ENCODE measurements at regions not wholly inside any gene's neighbourhood (a gene's known extent, or its start where the extent isn't known, plus 50 kb on each side); places are given as distances from the start of the nearest gene placed in this dataset.

DNA sequence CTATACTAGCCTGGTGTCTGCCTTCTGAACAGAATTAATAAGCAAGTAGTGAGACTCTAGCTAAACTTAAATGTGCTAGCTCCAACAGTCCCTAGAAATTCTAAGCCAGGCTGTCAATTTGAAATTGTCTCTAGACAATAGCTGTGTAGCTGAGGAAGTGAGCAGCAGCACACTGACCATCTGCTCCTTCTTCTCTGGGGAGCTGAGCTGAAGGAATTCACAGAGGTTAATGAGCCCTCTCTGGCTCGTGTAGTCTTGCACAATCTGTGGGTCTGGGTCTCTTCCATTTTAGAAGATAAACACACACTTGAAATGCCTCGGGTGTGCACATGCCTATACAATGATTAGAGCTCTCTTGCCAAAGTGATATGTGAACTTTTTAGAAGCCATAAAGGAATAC, 63.5 kb upstream of the BARX1 start:
- Mint-ChIP-seq H3K27ac (no peak overlapping the region), H3K27me3 (ENCODE audit: low read depth, poor library complexity) (peaks cover 4% of the 10 kb centered on the region), H3K4me3 (no peak overlapping the region), H3K36me3 (ENCODE audit: low read depth) (no peaks in the 10 kb centered on the region), H3K9me3 (peaks cover 31% of the 10 kb centered on the region), H3K4me1 (no peaks in the 10 kb centered on the region)
- TF ChIP-seq, protein P1, sequence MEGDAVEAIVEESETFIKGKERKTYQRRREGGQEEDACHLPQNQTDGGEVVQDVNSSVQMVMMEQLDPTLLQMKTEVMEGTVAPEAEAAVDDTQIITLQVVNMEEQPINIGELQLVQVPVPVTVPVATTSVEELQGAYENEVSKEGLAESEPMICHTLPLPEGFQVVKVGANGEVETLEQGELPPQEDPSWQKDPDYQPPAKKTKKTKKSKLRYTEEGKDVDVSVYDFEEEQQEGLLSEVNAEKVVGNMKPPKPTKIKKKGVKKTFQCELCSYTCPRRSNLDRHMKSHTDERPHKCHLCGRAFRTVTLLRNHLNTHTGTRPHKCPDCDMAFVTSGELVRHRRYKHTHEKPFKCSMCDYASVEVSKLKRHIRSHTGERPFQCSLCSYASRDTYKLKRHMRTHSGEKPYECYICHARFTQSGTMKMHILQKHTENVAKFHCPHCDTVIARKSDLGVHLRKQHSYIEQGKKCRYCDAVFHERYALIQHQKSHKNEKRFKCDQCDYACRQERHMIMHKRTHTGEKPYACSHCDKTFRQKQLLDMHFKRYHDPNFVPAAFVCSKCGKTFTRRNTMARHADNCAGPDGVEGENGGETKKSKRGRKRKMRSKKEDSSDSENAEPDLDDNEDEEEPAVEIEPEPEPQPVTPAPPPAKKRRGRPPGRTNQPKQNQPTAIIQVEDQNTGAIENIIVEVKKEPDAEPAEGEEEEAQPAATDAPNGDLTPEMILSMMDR (IDR thresholded peaks at IDR 0.05): no peak
- no peak for DNase-seq

DNA sequence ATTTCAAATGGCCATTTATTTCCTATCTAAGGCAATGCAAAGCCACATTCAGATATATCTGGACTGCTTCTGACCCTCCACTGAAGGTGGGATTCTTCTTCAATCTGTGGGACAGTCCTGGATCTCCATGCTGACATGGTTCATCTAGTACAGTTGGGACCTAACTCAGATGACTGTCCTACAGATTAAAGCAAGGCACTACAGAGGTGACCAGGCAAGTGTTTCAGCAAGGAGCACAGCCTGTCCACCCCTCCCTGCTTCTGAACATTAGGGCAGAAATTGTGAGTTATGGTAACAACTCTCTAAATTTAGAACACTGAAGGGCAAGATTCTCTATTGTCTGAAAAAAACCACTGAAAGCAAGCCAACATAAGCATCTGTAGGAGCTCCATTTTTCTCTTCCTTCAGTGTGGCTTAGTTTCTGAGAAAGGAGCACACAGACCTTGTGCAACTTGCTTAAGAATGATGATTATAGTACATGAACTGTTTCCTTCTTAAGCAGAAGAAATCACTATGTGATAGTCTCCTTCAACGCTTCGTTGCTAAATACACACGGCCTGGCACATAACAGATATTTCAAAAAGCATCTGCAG, 62.9 kb upstream of the BARX1 start:
- Mint-ChIP-seq H3K27ac (no peak overlapping the region), H3K9me3 (peaks cover 26% of the 10 kb centered on the region), H3K36me3 (ENCODE audit: low read depth) (no peaks in the 10 kb centered on the region), H3K4me3 (no peak overlapping the region), H3K4me1 (no peaks in the 10 kb centered on the region), H3K27me3 (ENCODE audit: low read depth, poor library complexity) (peaks cover 4% of the 10 kb centered on the region)
- TF ChIP-seq, protein P1 (IDR thresholded peaks at IDR 0.05): no peak
- no peak for DNase-seq

DNA sequence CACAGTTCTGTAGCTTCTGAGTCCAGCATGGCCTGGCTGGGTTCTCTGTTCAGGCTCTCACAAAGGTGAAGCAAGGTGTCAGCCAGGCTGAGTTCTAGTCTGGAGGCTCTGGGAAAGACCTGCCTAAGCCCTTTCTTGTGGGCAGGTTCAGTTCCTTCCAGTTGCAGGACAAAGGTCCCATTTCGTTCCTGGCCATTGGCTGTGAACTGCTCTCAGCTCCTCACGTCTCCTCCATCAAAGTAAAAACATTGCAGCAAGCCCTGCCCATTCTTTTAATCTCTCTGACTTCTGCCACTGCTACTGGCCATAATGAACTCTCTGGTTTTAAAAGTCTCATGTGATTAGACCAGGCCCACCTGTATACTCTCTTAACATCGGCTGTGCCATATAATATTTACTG, 61.6 kb upstream of the BARX1 start:
- no peak overlapping the region for H3K4me3 Mint-ChIP-seq

DNA sequence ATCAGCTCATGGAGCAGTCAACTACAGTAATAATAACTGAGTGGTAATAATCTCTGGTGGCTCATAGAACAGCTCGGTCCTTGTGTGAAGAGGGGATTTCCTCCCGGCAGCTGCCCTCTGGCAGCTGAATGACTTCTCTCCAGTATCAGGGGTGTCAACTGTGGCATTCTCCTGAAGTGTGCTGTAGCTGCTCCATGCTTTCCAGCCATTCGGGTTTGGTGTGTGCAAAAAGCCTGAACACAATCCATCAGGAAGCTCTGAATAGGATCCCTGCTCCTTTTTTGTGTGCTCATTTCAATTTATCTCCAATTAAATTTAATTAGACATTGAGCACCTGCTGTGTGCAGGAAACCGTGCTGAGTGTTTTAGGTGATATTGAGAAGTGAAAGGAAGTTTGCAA, 59.8 kb upstream of the BARX1 start:
- no peak for DNase-seq
- H3K4me1 Mint-ChIP-seq: no peaks in the 10 kb centered on the region
- TF ChIP-seq, protein P1 (IDR thresholded peaks at IDR 0.05): no peak
- no peaks in the 10 kb centered on the region for H3K36me3 Mint-ChIP-seq (ENCODE audit: low read depth)
- no peak overlapping the region for H3K27ac Mint-ChIP-seq
- peaks cover 8% of the 10 kb centered on the region for H3K9me3 Mint-ChIP-seq
- no peak overlapping the region for H3K4me3 Mint-ChIP-seq
- peaks cover 4% of the 10 kb centered on the region for H3K27me3 Mint-ChIP-seq (ENCODE audit: low read depth, poor library complexity)

More for the DNA sequence above, 61.6 kb upstream of the BARX1 start:
- H3K27ac Mint-ChIP-seq: no peak overlapping the region
- TF ChIP-seq, protein P1 (IDR thresholded peaks at IDR 0.05): no peak
- H3K9me3 Mint-ChIP-seq: peaks cover 17% of the 10 kb centered on the region
- H3K4me1 Mint-ChIP-seq: no peaks in the 10 kb centered on the region
- H3K27me3 Mint-ChIP-seq (ENCODE audit: low read depth, poor library complexity): peaks cover 4% of the 10 kb centered on the region
- no peaks in the 10 kb centered on the region for H3K36me3 Mint-ChIP-seq (ENCODE audit: low read depth)
- DNase-seq: no peak

DNA sequence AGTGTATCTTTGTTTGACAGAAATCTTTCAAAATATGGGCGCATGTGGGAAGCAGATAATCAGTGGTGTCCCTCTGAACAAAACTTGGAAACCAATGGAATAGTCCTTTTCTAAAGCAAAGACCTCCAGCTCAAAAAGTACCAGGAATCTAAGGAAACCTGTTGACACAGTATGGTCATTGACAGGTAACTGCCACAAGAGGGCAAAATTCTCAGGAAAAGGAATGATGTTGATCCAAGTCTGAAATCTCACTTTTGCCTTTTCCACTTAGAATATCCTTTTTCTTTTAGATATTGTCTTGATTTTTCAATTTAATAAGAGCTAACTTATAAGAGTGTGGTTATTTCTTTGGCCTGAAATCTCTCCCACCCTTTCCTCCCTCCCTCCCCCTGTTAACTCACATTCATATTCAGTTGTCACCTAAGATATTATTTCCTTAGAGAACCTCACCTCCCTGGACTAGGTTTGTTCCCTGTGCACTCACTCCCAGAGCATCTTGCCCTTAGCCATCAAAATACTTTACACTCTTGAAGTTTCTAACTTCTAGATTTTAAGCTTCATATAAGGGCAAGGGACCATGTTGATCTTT, 59.0 kb upstream of the BARX1 start:
- Mint-ChIP-seq H3K27me3 (ENCODE audit: low read depth, poor library complexity) (peaks cover 7% of the 10 kb centered on the region), H3K4me3 (no peak overlapping the region), H3K9me3 (peaks cover 2% of the 10 kb centered on the region), H3K27ac (no peak overlapping the region), H3K4me1 (no peaks in the 10 kb centered on the region), H3K36me3 (ENCODE audit: low read depth) (no peaks in the 10 kb centered on the region)
- TF ChIP-seq, protein P1 (IDR thresholded peaks at IDR 0.05): peak; percentile 70
- DNase-seq: peak; percentile 12

DNA sequence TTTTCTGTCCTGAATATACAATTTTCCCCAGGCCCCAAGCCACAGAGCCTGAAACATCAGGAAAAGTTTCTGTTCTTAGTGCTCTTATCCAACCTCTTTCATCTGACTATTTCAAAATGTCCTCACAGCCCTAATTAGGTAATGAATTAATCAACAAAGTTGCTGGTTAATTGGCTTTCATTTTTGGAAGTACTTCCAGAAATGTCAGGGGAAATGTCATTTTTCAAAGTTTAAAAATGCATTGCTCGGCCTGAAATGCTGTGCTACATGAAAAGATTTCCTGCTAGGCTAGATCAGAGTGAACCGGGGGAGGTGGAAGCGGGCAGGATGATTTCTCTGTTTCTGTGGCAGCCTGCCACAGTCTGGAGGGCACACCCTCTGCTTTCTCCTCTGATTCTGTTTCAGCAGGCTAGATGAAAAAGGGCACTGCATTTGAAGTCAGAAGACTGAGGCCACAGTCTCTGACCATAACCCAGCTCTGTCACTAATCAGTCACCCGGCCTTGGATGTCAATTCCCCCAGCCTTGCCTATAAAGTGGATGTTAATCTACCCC, 55.9 kb upstream of the BARX1 start:
- no peak overlapping the region for H3K27ac Mint-ChIP-seq
- no peaks in the 10 kb centered on the region for H3K9me3 Mint-ChIP-seq
- DNase-seq: no peak
- TF ChIP-seq, protein P1 (IDR thresholded peaks at IDR 0.05): no peak
- peaks cover 24% of the 10 kb centered on the region for H3K27me3 Mint-ChIP-seq (ENCODE audit: low read depth, poor library complexity)
- H3K4me1 Mint-ChIP-seq: no peaks in the 10 kb centered on the region
- no peaks in the 10 kb centered on the region for H3K36me3 Mint-ChIP-seq (ENCODE audit: low read depth)
- no peak overlapping the region for H3K4me3 Mint-ChIP-seq

Data from nephron progenitor cell (in vitro differentiated cells).